NB4 (cell line): ENCODE measurements at regions not wholly inside any gene's neighbourhood (a gene's known extent, or its start where the extent isn't known, plus 50 kb on each side); places are given as distances from the start of the nearest gene placed in this dataset.

ENCODE experiments used
- MAX ChIP-seq: IDR thresholded peaks from 2 replicates; pipeline ENCODE4 v1.6.1; 2011; ENCODE audit warnings: low read depth, low read length
- POLR2A ChIP-seq: IDR thresholded peaks from 2 replicates; pipeline ENCODE4 v1.6.1; 2011; ENCODE audit warnings: mild to moderate bottlenecking; ENCODE audit not compliant: insufficient read length; ENCODE audit errors: extremely low read depth
- TF ChIP-seq, protein P1 (sequence below): IDR thresholded peaks from one replicate; pipeline ENCODE4 v1.5.1; 2012; ENCODE audit warnings: low read depth, low read length

GRCh38 chr9:85151741-85152140, 482.2 kb downstream of the NTRK2 start:
- TF ChIP-seq POLR2A (no peak), MAX (no peak)
- TF ChIP-seq, protein P1, sequence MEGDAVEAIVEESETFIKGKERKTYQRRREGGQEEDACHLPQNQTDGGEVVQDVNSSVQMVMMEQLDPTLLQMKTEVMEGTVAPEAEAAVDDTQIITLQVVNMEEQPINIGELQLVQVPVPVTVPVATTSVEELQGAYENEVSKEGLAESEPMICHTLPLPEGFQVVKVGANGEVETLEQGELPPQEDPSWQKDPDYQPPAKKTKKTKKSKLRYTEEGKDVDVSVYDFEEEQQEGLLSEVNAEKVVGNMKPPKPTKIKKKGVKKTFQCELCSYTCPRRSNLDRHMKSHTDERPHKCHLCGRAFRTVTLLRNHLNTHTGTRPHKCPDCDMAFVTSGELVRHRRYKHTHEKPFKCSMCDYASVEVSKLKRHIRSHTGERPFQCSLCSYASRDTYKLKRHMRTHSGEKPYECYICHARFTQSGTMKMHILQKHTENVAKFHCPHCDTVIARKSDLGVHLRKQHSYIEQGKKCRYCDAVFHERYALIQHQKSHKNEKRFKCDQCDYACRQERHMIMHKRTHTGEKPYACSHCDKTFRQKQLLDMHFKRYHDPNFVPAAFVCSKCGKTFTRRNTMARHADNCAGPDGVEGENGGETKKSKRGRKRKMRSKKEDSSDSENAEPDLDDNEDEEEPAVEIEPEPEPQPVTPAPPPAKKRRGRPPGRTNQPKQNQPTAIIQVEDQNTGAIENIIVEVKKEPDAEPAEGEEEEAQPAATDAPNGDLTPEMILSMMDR = no peak
